ENCODE measurements at regions not wholly inside any gene's neighbourhood (a gene's known extent, or its start where the extent isn't known, plus 50 kb on each side); places are given as distances from the start of the nearest gene placed in this dataset.
A peak's percentile ranks its signal among the peaks of the same experiment; 100 is the strongest.
"Not testable (repeated sequence)": the region's sequence is repeated elsewhere in the genome, so short reads cannot be mapped to it uniquely, and the experiment has no call there.

DNA sequence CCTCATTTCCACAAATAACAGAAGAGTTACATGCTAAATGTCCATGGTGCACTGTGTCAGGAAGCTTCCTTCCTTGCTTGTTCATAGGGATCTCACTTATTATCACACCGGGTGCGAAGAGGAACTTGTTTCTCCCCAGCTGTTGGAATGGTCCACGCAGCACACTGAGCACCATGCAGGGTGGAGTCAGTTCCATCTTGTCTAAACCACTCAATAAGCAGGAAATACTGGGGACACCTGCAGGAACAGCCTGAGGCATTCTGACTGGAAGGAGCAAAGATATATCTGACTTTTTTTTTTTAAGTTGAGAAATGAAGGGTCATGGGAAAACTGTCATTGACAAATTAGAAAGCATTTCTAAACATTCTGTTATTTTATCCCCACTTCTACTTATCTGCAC is 70.0 kb upstream of the WDR72 start:
- Histone ChIP-seq H3K4me3 (replicated peaks in 1 of 4; ENCODE audit: control extremely low read depth in 1 of 4, insufficient read depth in 1 of 4, low read depth in 3 of 4, low read length in 4 of 4) (no peak overlapping the region), H3K9me3 (ENCODE audit: control insufficient read depth, insufficient read depth, low read depth, low read length) (no peaks in the 10 kb centered on the region), H3K36me3 (ENCODE audit: control insufficient read depth, insufficient read depth, low read length) (no peaks in the 10 kb centered on the region), H3K27ac (ENCODE audit: insufficient read depth, low read length) (no peak overlapping the region), H2AFZ (ENCODE audit: low read length) (no peak overlapping the region), H3K79me2 (ENCODE audit: control insufficient read depth, insufficient read depth, low read length) (no peaks in the 10 kb centered on the region), H3K4me2 (ENCODE audit: extremely low read depth, insufficient read depth, low read length) (no peak overlapping the region), H3K4me1 (ENCODE audit: control insufficient read depth, extremely low read depth, insufficient read depth, low read length) (no peaks in the 10 kb centered on the region), H3K9ac (ENCODE audit: insufficient read depth, low read length) (no peak overlapping the region), H3K27me3 (ENCODE audit: control insufficient read depth, insufficient read depth, low read length) (no peaks in the 10 kb centered on the region), H4K20me1 (ENCODE audit: control insufficient read depth, extremely low read depth, insufficient read depth, low read length) (no peaks in the 10 kb centered on the region)
- no peak for TF ChIP-seq EZH2 (IDR thresholded peaks at IDR 0.05; ENCODE audit: low read length, missing control alignments)
- TF ChIP-seq, protein P1, sequence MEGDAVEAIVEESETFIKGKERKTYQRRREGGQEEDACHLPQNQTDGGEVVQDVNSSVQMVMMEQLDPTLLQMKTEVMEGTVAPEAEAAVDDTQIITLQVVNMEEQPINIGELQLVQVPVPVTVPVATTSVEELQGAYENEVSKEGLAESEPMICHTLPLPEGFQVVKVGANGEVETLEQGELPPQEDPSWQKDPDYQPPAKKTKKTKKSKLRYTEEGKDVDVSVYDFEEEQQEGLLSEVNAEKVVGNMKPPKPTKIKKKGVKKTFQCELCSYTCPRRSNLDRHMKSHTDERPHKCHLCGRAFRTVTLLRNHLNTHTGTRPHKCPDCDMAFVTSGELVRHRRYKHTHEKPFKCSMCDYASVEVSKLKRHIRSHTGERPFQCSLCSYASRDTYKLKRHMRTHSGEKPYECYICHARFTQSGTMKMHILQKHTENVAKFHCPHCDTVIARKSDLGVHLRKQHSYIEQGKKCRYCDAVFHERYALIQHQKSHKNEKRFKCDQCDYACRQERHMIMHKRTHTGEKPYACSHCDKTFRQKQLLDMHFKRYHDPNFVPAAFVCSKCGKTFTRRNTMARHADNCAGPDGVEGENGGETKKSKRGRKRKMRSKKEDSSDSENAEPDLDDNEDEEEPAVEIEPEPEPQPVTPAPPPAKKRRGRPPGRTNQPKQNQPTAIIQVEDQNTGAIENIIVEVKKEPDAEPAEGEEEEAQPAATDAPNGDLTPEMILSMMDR (conservative IDR thresholded peaks at IDR 0.05 in 1 of 2, IDR thresholded peaks at IDR 0.05 in 1 of 2; ENCODE audit: low read depth in 1 of 2, low read length in 2 of 2), result no peak
- no peak for DNase-seq (ENCODE audit: low read depth in 2 of 2)

DNA sequence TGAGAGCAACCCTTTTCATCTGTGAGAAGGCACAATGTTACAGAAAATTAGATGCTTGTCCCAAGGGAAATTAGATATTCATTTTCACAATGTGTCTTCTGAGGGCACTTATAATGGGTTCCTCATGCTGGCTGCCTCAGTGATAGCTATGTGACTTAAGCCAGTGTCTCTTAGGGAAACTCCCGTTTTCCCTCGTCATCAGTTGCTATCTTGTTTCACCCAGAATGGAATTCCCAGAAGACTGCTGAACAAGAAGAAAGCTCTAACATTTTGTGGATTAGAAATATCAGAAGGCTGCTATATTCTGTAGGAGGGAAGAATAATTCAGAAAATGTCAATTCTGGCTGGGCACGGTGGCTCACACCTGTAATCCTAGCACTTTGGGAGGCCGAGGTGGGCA is 67.9 kb upstream of the WDR72 start:
- Histone ChIP-seq H4K20me1 (ENCODE audit: control insufficient read depth, extremely low read depth, insufficient read depth, low read length) (no peaks in the 10 kb centered on the region), H3K9me3 (ENCODE audit: control insufficient read depth, insufficient read depth, low read depth, low read length) (no peaks in the 10 kb centered on the region), H3K27me3 (ENCODE audit: control insufficient read depth, insufficient read depth, low read length) (no peaks in the 10 kb centered on the region), H2AFZ (ENCODE audit: low read length) (no peak overlapping the region), H3K79me2 (ENCODE audit: control insufficient read depth, insufficient read depth, low read length) (no peaks in the 10 kb centered on the region), H3K36me3 (ENCODE audit: control insufficient read depth, insufficient read depth, low read length) (no peaks in the 10 kb centered on the region), H3K4me2 (ENCODE audit: extremely low read depth, insufficient read depth, low read length) (no peak overlapping the region), H3K4me3 (replicated peaks in 1 of 4; ENCODE audit: control extremely low read depth in 1 of 4, insufficient read depth in 1 of 4, low read depth in 3 of 4, low read length in 4 of 4) (no peak overlapping the region), H3K9ac (ENCODE audit: insufficient read depth, low read length) (no peak overlapping the region), H3K4me1 (ENCODE audit: control insufficient read depth, extremely low read depth, insufficient read depth, low read length) (no peaks in the 10 kb centered on the region), H3K27ac (ENCODE audit: insufficient read depth, low read length) (no peak overlapping the region)
- DNase-seq (ENCODE audit: low read depth in 2 of 2), result no peak
- TF ChIP-seq, protein P1 (conservative IDR thresholded peaks at IDR 0.05 in 1 of 2, IDR thresholded peaks at IDR 0.05 in 1 of 2; ENCODE audit: low read depth in 1 of 2, low read length in 2 of 2), result no peak

DNA sequence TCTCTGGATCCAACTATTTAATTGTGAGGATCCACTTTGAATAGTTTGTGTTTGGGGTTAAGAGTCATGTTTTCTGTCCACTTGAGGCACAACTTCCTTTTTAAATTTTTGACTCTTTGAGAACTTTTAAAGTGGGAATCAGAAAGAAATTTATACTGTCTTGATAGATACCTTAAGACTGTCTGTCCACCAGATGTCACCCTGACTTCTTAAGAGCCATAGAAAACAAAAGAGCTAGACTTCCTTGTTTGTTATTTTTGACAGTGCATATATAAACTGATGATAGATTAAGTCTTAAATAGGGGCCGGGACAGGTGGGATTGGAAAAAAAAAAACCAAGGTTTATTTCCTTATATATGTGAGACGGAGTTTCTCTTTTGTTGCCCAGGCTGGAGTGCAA is 52.1 kb upstream of the WDR72 start:
- Histone ChIP-seq H3K4me1 (ENCODE audit: control insufficient read depth, extremely low read depth, insufficient read depth, low read length) (no peaks in the 10 kb centered on the region), H3K9me3 (ENCODE audit: control insufficient read depth, insufficient read depth, low read depth, low read length) (no peaks in the 10 kb centered on the region), H3K4me2 (ENCODE audit: extremely low read depth, insufficient read depth, low read length) (no peak overlapping the region), H3K4me3 (replicated peaks in 1 of 4; ENCODE audit: control extremely low read depth in 1 of 4, insufficient read depth in 1 of 4, low read depth in 3 of 4, low read length in 4 of 4) (no peak overlapping the region), H4K20me1 (ENCODE audit: control insufficient read depth, extremely low read depth, insufficient read depth, low read length) (no peaks in the 10 kb centered on the region), H3K9ac (ENCODE audit: insufficient read depth, low read length) (no peak overlapping the region), H3K27ac (ENCODE audit: insufficient read depth, low read length) (no peak overlapping the region), H3K36me3 (ENCODE audit: control insufficient read depth, insufficient read depth, low read length) (no peaks in the 10 kb centered on the region), H2AFZ (ENCODE audit: low read length) (no peak overlapping the region), H3K27me3 (ENCODE audit: control insufficient read depth, insufficient read depth, low read length) (no peaks in the 10 kb centered on the region), H3K79me2 (ENCODE audit: control insufficient read depth, insufficient read depth, low read length) (no peaks in the 10 kb centered on the region)
- peak in 1 of 2 donors; percentile 29 for DNase-seq (ENCODE audit: low read depth in 2 of 2)
- TF ChIP-seq EZH2 (IDR thresholded peaks at IDR 0.05; ENCODE audit: low read length, missing control alignments), result no peak
- TF ChIP-seq, protein P1 (conservative IDR thresholded peaks at IDR 0.05 in 1 of 2, IDR thresholded peaks at IDR 0.05 in 1 of 2; ENCODE audit: low read depth in 1 of 2, low read length in 2 of 2), result peak in 1 of 2 donors; percentile 5

DNA sequence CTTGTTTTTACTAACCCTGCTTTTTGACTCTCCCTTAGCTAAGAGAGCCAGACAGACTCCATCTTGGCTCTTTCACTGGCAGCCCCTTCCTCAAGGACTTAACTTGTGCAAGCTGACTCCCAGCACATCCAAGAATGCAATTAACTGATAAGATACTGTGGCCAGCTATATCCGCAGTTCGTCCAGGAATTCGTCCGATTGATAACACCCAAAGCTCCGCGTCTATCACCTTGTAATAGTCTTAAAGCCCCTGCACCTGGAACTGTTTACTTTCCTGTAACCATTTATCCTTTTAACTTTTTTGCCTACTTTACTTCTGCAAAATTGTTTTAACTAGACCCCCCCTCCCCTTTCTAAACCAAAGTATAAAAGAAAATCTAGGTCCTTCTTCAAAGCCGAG is 50.8 kb upstream of the WDR72 start:
- H3K9ac ChIP-seq (ENCODE audit: insufficient read depth, low read length); H3K4me1 ChIP-seq (ENCODE audit: control insufficient read depth, extremely low read depth, insufficient read depth, low read length); H3K4me2 ChIP-seq (ENCODE audit: extremely low read depth, insufficient read depth, low read length); H3K4me3 ChIP-seq (replicated peaks in 1 of 4; ENCODE audit: control extremely low read depth in 1 of 4, insufficient read depth in 1 of 4, low read depth in 3 of 4, low read length in 4 of 4); H3K27me3 ChIP-seq (ENCODE audit: control insufficient read depth, insufficient read depth, low read length); H3K79me2 ChIP-seq (ENCODE audit: control insufficient read depth, insufficient read depth, low read length); H3K27ac ChIP-seq (ENCODE audit: insufficient read depth, low read length); H3K36me3 ChIP-seq (ENCODE audit: control insufficient read depth, insufficient read depth, low read length); H3K9me3 ChIP-seq (ENCODE audit: control insufficient read depth, insufficient read depth, low read depth, low read length); DNase-seq (ENCODE audit: low read depth in 2 of 2); H2AFZ ChIP-seq (ENCODE audit: low read length); H4K20me1 ChIP-seq (ENCODE audit: control insufficient read depth, extremely low read depth, insufficient read depth, low read length): not testable (repeated sequence)

Measured in fibroblast of lung (primary cell).